Endothelial cell of umbilical vein (primary cell): ENCODE measurements at regions not wholly inside any gene's neighbourhood (a gene's known extent, or its start where the extent isn't known, plus 50 kb on each side); places are given as distances from the start of the nearest gene placed in this dataset.

Source experiments
- BruUV-seq: library from RNA; stranded (reverse); fragments of 400-500 nt; replicated peaks from 2 replicates; lab custom pipeline; 2021; lab: Mats Ljungman, UMichigan
- CTCF ChIA-PET: fragments of 300-600, 350-600 bp; sonication (Branson Sonifier 250); formaldehyde crosslinking; loops from one replicate; lab custom pipeline; 2021; ENCODE audit warnings: antibody characterized with exemption, inconsistent platforms; lab: Charles Lee
- POLR2A ChIA-PET: fragments of 300-600, 350-600 bp; sonication (Branson Sonifier 250); formaldehyde crosslinking; loops from one replicate; lab custom pipeline; 2021; ENCODE audit warnings: antibody characterized with exemption, inconsistent platforms; lab: Charles Lee
- DNase-seq: peaks from one replicate; pipeline ENCODE4 v3.0.0-alpha.2; 2011; ENCODE audit warnings: low read depth, low spot score
- FAIRE-seq: peaks from 2 replicates; lab custom pipeline; 2011; peaks lifted over from hg19 to GRCh38; lab: Jason Lieb, UNC
- H2AFZ ChIP-seq: 2 replicates; pipeline ENCODE4 v1.6.0; 2012; ENCODE audit warnings: low read depth, low read length, control low read depth, inconsistent platforms
- H3K27ac ChIP-seq: 2 replicates; pipeline ENCODE4 v1.5.1; 2011; ENCODE audit warnings: low read depth, mild to moderate bottlenecking, control low read depth, low read length, moderate library complexity; ENCODE audit not compliant: insufficient read depth
- H3K27me3 ChIP-seq, 2 experiments: 2 replicates each; pipeline versions ENCODE4 v1.6.0 to v1.6.1; 2011; ENCODE audit warnings: low read length in 2 of 2, mixed read lengths in 1 of 2; ENCODE audit not compliant: control insufficient read depth in 2 of 2, insufficient read depth in 2 of 2
- H3K36me3 ChIP-seq, 2 experiments: 2 replicates in 1 of 2; 3 replicates in 1 of 2; pipeline ENCODE4 v1.5.1; 2011; ENCODE audit warnings: low read length in 2 of 2, mild to moderate bottlenecking in 1 of 2, moderate library complexity in 1 of 2; ENCODE audit not compliant: control insufficient read depth in 2 of 2, insufficient read depth in 2 of 2; ENCODE audit errors: extremely low read depth in 1 of 2
- H3K4me1 ChIP-seq: 3 replicates; pipeline ENCODE4 v1.5.1; 2011; ENCODE audit warnings: mild to moderate bottlenecking, low read length; ENCODE audit not compliant: control insufficient read depth, insufficient read depth; ENCODE audit errors: extremely low read depth
- H3K4me2 ChIP-seq: 2 replicates; pipeline ENCODE4 v1.6.1; 2011; ENCODE audit warnings: low read length, control low read depth, mixed read lengths; ENCODE audit not compliant: insufficient read depth
- H3K4me3 ChIP-seq, 3 experiments: fragments of 200-600 bp in 1 of 3; sonication (generic), shearing (Covaris generic) in 1 of 3; replicated peaks in 1 of 3; 2 replicates each; pipeline ENCODE4 v1.5.1; 2011 to 2016; ENCODE audit warnings: control low read depth in 3 of 3, low read length in 3 of 3, mild to moderate bottlenecking in 2 of 3, inconsistent platforms in 1 of 3, low read depth in 1 of 3, moderate library complexity in 1 of 3; ENCODE audit not compliant: insufficient read depth in 1 of 3
- H3K79me2 ChIP-seq: 2 replicates; pipeline ENCODE4 v1.6.0; 2012; ENCODE audit warnings: low read length, inconsistent platforms; ENCODE audit not compliant: control insufficient read depth, insufficient read depth
- H3K9ac ChIP-seq: replicated peaks from 2 replicates; pipeline ENCODE3; 2011; ENCODE audit warnings: low read length, control low read depth; ENCODE audit not compliant: insufficient read depth; ENCODE audit errors: extremely low read depth
- H3K9me1 ChIP-seq: replicated peaks from 3 replicates; pipeline ENCODE4 v1.6.0; 2011; ENCODE audit warnings: mild to moderate bottlenecking, low read length; ENCODE audit not compliant: control insufficient read depth, insufficient read depth; ENCODE audit errors: extremely low read depth
- H3K9me3 ChIP-seq: replicated peaks from 2 replicates; pipeline ENCODE4 v1.5.1; 2012; ENCODE audit warnings: low read length, inconsistent platforms; ENCODE audit not compliant: control insufficient read depth, insufficient read depth
- H4K20me1 ChIP-seq: replicated peaks from 2 replicates; pipeline ENCODE3; 2011; ENCODE audit warnings: mild to moderate bottlenecking, low read length; ENCODE audit not compliant: control insufficient read depth, insufficient read depth; ENCODE audit errors: extremely low read depth
- CTCF ChIP-seq, 2 donors: IDR thresholded peaks; 1 replicate in 1 of 2; 2 replicates in 1 of 2; pipeline ENCODE4 v1.5.1; 2011; ENCODE audit warnings: low read length in 2 of 2, mild to moderate bottlenecking in 2 of 2, moderate library complexity in 2 of 2, control low read depth in 1 of 2, inconsistent platforms in 1 of 2, low read depth in 1 of 2; ENCODE audit not compliant: insufficient read depth in 1 of 2; ENCODE audit errors: extremely low read depth in 1 of 2
- EZH2 ChIP-seq: IDR thresholded peaks from 2 replicates; pipeline ENCODE4 v1.6.1; 2012; ENCODE audit warnings: borderline replicate concordance, low read depth, mild to moderate bottlenecking, moderate library complexity, low read length, inconsistent platforms; ENCODE audit not compliant: severe bottlenecking
- FOS ChIP-seq: IDR thresholded peaks from 2 replicates; pipeline ENCODE4 v1.6.1; 2011; ENCODE audit warnings: mild to moderate bottlenecking, low read length, moderate library complexity, borderline replicate concordance; ENCODE audit not compliant: insufficient read depth
- GATA2 ChIP-seq: IDR thresholded peaks from 2 replicates; pipeline ENCODE4 v1.7.0; 2011; ENCODE audit warnings: low read depth, mild to moderate bottlenecking, moderate library complexity, mixed read lengths, low read length; ENCODE audit not compliant: insufficient read length, insufficient read depth
- JUN ChIP-seq: IDR thresholded peaks from 2 replicates; pipeline ENCODE4 v1.6.1; 2011; ENCODE audit warnings: borderline replicate concordance, low read depth; ENCODE audit not compliant: insufficient read length, insufficient read depth
- MAX ChIP-seq: IDR thresholded peaks from 2 replicates; pipeline ENCODE4 v1.6.1; 2011; ENCODE audit not compliant: insufficient read depth, insufficient read length
- MYC ChIP-seq: IDR thresholded peaks from one replicate; pipeline ENCODE4 v1.6.1; 2011; ENCODE audit warnings: mild to moderate bottlenecking, low read depth, low read length
- POLR2A ChIP-seq: IDR thresholded peaks from 2 replicates; pipeline ENCODE4 v1.6.1; 2012; ENCODE audit warnings: low read depth, mild to moderate bottlenecking, control low read depth, low read length
- POLR2AphosphoS5 ChIP-seq: IDR thresholded peaks from 2 replicates; pipeline ENCODE4 v1.6.1; 2012; ENCODE audit warnings: low read depth, mild to moderate bottlenecking, control low read depth, low read length, moderate library complexity; ENCODE audit not compliant: insufficient read depth
- dilution Hi-C: fragments of 300-500 bp; cut with MboI; formaldehyde crosslinking; loops from one replicate; pipeline ENCODE4 v1.15.0; 2019; ENCODE audit warnings: low sequenced_read_pairs; ENCODE audit not compliant: extremely low pct_ligation_motif_present
- intact Hi-C: fragments of 100-400 bp; cut with micrococcal nuclease; formaldehyde crosslinking; loops from one replicate; pipeline ENCODE4 v1.10.0; 2022

GRCh38 chr18:73733376-73733775, 414.3 kb downstream of the FBXO15 start:
- ChIA-PET POLR2A (no interaction called here), CTCF (no interaction called here)
- Histone ChIP-seq H3K27me3 (no peaks in the 10 kb centered on the region), H3K9me1 (no peaks in the 10 kb centered on the region), H4K20me1 (no peaks in the 10 kb centered on the region), H3K36me3 (no peaks in the 10 kb centered on the region), H3K27ac (no peak overlapping the region), H3K4me1 (no peaks in the 10 kb centered on the region), H3K4me3 (no peak overlapping the region), H2AFZ (no peak overlapping the region), H3K4me2 (no peak overlapping the region), H3K9me3 (peaks cover 2% of the 10 kb centered on the region), H3K79me2 (no peaks in the 10 kb centered on the region), H3K9ac (no peak overlapping the region)
- no peak for FAIRE-seq
- intact Hi-C loops: no loop called here
- DNase-seq: no peak
- dilution Hi-C loops: no loop called here
- no TSS peak for BruUV-seq
- TF ChIP-seq MAX: no peak
- no peak for TF ChIP-seq GATA2

- Histone ChIP-seq H3K4me2 (no peak overlapping the region), H3K79me2 (no peaks in the 10 kb centered on the region), H2AFZ (no peak overlapping the region), H4K20me1 (no peaks in the 10 kb centered on the region), H3K9me3 (peaks cover 7% of the 10 kb centered on the region), H3K9me1 (no peaks in the 10 kb centered on the region), H3K4me3 (no peak overlapping the region), H3K4me1 (no peaks in the 10 kb centered on the region), H3K27me3 (no peaks in the 10 kb centered on the region), H3K27ac (no peak overlapping the region), H3K36me3 (no peaks in the 10 kb centered on the region), H3K9ac (no peak overlapping the region)
- intact Hi-C loops (no loop called here), dilution Hi-C loops (no loop called here)
- no peak for TF ChIP-seq MYC
- no peak for TF ChIP-seq JUN
- TF ChIP-seq GATA2: no peak
- TF ChIP-seq MAX: no peak
- TF ChIP-seq EZH2: no peak
- TF ChIP-seq POLR2A: no peak
- TF ChIP-seq POLR2AphosphoS5: no peak
- no peak for TF ChIP-seq CTCF (IDR thresholded peaks at IDR 0.05; ENCODE audit: extremely low read depth in 1 of 2, insufficient read depth in 1 of 2, low read depth in 1 of 2, low read length in 2 of 2)
- no peak for TF ChIP-seq FOS
- FAIRE-seq (no peak), DNase-seq (no peak)
- BruUV-seq: no TSS peak
- POLR2A ChIA-PET: no interaction called here
- CTCF ChIA-PET: no interaction called here
Measured at GRCh38 chr18:73728657-73729056, 419.0 kb downstream of the FBXO15 start.
